Astrocyte of the hippocampus (primary cell): ENCODE measurements at regions not wholly inside any gene's neighbourhood (a gene's known extent, or its start where the extent isn't known, plus 50 kb on each side); places are given as distances from the start of the nearest gene placed in this dataset.
"Not testable (repeated sequence)": the region's sequence is repeated elsewhere in the genome, so short reads cannot be mapped to it uniquely, and the experiment has no call there.

Experiments used
- DNase-seq: peaks from one replicate; pipeline ENCODE4 v3.0.0; 2011; ENCODE audit warnings: low read depth, low spot score

DNA sequence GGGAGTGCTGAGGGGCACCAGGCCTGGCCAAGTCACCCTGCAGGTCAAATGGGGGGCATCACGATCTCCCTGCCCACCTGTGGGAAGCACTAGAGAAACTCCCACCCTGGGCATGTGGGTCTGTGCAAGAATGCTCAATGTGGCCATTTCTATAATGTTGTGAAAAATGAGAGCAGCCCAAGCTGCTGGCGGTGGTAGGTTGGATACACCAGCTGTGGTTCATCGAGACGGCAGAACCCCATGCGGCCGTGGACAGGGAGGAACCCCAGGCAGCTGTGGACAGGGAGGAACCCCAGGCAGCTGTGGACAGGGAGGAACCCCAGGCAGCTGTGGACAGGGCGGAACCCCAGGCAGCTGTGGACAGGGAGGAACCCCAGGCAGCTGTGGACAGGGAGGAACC, 129.1 kb downstream of the BRD1 start:
- DNase-seq, result not testable (repeated sequence)

DNA sequence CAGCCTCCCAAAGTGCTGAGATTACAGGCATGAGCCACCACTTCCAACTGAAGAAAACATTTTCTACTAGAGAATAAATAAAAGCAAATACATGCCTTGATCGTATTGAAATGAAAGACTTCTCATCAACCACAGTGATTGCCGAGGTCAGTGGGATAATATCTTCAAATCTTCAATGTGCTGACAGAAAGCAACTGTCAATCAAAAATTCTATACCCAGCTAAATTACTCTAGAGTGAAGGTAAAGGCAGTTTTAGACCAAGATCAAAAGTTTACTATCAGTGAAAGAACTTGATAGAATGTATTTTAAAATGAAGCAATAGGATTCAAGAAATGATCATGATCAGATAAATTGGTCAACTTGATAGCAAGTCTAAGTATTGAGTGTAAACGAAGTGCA, 130.6 kb downstream of the BRD1 start:
- no peak for DNase-seq

DNA sequence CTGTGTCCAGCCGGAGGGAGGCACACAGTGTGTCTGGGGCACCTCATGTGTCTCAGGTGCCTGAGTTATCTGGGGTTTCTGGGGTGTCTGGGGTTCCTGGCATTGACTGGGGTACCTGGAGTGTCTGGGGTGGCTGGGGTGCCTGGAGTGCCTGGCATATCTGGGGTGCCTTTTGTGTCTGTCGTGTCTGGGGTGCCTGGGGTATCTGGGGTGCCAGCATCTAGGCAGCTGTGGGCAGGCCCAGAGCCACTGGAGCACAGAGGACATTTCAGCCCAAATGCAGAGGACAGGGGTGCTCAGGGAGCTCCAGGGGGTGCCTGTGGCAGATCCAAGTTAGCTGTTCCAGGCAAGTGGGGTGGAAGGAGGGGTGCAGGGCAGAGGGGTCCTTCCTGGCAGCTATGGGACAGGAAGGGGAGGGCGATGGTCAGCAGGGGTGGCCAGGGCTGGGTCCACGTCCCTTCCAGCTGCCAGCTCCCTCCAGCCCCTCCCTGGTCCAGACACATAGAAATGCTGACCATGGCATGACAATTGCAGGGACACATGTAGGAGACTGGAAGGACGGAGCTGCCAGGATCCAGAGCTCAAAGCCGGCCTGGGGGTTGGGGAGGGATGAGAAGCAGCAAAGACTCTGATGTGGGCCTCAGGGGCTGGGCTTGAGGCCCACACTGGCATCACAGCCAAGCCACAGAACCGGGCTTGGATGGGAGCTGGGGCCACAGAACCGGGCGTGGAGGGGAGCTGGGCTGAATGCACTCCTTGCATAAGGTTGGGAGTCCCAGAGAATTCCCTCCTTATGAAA, 133.0 kb downstream of the BRD1 start:
- no peak for DNase-seq

DNA sequence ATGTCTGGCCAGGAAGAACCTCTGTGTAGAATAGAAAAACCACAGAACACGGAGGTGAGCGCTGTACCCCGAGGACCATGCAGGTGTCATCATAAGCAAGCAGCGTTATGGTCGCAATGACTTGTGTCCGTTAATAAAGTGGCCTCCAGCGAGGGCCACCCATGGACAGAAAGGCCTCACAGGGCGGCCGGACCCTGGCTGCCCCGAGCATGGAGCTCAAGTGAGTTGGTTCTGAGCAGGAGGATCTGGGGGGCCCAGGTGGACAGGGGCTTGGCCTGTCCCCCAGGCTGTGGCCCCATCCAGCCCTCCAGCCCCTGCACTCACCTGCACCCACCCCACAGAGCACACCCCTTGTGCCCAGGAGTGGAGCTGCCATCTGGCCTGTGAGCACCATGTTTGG, 133.8 kb downstream of the BRD1 start:
- DNase-seq, result no peak

DNA sequence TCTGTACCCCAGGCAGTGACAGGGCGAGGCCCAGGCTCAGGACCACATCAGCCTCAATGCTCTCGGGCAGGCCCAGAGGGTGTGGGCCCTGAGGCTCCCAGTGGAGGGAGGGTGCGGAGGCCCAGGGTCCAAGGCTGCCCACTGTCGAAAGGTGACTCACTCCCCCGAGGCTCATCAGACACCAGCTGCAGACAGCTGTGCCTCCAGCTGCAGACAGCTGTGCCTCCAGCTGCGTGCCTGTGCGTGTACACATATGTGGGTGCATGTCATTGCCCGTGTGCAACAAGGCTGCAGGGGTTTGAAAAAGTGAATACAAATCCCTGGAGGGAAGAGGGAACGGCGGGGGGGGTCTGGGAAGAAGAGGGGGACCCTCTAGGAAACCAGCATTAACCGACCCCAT, 134.3 kb downstream of the BRD1 start:
- DNase-seq, result no peak

GRCh38 chr22:49692499-49693225, 135.0 kb downstream of the BRD1 start:
- no peak for DNase-seq

DNA sequence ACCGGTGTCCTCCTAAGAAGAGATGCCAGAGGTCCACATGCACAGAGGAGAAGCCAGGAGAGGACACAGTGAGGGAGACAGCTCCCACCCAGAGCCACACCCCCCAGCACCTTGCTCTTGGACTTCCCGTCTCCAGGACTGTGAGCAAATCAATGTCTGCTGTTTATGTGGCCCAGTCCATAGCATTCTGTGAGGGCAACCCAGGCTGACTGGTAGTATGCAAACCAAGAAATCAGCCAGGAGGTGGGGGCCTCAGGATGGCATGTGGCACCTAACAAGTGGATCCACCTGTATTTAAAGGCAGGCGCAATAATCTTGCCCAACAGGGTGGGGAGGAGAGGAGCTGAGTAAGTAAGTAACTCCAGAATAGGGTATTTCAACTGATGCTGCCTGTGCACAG, 136.4 kb downstream of the BRD1 start:
- DNase-seq, result no peak

GRCh38 chr22:49690454-49690853, 137.2 kb downstream of the BRD1 start:
- DNase-seq, result no peak

GRCh38 chr22:49689858-49690257, 137.8 kb downstream of the BRD1 start:
- DNase-seq, result no peak

DNA sequence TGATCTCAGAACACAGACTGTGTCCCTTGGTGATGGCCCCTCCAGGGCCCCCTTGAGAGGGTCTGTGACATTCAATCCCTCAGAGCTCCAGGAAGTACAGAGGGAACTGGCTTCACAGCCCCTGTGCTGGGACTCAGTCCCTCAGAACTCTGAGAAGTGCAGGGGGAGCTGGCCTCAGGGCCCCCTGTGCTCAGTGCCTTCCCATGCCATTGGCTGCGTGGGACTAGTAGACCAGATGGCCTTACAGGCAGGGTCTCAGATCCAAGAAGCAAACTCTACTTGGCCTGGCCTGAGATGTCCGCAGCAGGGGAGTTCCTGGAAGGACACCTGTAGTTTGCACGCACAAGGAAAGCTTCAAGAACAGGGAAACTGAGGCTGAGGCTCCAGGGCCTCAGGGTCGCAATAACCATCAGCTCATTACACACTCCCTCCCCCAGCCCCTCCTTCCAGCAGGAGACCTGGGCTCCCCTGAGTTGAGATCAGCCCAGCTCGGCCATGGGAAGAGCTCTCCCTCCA, 138.4 kb downstream of the BRD1 start:
- no peak for DNase-seq

DNA sequence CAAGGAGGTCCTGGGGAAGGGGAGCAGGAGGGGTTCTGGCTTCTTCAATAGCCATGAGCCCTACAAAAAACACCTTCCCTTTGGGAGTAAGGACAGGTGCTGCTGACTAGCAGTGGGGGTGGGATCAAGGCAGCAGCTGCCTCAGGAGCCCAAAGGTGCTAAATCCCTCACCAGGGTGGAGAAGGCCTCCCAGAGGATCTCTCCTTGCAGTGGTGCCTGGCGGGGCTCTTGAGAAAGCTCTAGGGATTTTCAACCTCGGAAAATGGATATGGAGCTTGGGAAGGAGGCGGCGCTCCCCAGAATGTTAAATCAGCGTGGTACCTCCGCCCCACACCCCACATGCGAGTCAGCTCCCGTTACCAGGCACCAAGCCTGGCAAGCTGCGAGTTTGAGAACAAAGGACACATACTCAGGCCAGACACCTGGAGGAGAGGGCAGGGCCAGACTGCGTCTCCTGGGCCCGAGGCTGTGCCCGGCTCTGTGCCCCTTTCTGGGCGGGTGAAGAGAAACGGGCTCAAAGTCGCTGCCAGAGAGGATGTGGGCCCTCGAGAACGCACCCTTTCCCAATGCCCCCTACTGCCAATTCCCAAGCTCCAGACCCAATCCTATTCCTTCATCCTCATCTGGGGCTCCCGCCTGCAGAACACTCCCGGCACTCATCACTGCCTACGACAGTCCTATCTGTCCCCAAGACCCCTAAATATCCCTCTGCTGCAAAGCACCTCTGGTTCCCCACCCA, 139.0 kb downstream of the BRD1 start:
- DNase-seq, result no peak

DNA sequence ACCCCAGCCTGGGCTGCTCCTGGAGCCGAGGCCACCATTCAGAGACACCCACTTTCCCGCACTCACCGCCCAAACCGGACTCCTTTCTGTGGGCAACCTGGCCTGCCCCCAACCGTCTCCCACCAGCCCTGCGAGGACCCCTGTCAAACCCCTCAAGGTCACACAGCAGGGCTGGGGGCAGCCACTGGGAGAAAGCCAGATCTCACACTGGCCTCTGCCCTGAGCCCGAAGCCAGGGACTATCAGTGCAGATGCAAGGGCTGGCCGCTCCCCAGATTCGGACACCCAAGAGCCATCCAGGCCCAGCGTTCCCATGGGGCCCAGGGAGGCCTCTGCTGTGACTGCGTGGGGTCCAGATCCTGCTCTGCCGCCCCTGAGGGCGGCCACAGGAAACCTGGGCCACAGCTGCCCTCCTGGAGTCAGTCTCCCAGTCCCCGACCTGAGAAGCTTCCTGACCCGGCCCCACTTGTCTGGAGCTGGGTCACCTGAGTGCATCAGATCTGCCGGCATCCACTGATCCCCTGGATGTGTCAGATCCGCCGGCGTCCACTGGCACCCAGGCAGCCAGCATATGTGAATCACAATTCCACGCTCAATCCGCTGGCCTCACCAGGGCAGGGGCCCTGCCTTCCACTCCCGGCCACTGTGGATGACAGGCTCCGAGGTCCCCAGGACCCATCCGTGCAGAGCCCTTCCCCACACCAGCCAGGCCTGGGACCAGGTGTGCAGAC, 139.7 kb downstream of the BRD1 start:
- DNase-seq, result no peak

- no peak for DNase-seq
These were observed 140.3 kb downstream of the BRD1 start for GRCh38 chr22:49687333-49687732.

- no peak for DNase-seq
These were observed 141.0 kb downstream of the BRD1 start for GRCh38 chr22:49686495-49687219.

GRCh38 chr22:49685686-49686085, 142.0 kb downstream of the BRD1 start:
- no peak for DNase-seq

DNA sequence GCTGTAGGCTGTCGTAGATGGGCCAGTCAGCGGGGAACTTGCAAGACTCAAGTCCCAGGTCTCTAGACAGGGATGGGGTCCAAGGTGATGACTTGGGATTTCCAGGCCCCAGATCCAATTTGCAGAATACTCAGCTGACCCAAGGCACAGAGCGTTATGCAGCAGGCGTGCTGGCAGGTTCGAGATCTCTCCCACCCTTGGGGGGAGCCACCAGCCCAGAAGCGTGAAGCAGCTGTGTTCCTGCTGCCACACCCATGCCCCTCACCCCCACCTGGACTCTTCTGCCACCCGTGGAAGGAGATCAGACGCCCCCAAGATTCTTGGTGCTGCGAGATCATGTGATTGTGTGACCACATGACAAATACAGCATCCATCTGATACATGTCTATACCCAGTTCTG, 142.6 kb downstream of the BRD1 start:
- DNase-seq, result no peak

DNA sequence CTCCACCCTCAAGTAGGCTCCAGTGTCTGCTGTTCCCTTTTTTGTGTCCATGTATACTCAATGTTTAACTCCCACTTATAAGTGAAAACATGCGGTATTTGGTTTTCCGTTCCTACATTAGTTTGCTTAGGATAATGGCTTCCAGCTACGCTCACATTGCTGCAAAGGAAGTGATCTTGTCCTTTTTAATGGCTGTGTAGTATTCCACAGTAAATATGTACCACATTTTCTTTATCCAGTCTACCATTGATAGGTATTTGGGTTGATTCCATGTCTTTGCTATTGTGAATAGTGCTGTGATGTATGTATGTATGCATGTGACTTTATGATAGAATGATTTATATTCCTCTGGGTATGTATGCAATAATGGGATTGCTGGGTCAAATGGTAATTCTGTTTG, 144.6 kb downstream of the BRD1 start:
- DNase-seq, result no peak

DNA sequence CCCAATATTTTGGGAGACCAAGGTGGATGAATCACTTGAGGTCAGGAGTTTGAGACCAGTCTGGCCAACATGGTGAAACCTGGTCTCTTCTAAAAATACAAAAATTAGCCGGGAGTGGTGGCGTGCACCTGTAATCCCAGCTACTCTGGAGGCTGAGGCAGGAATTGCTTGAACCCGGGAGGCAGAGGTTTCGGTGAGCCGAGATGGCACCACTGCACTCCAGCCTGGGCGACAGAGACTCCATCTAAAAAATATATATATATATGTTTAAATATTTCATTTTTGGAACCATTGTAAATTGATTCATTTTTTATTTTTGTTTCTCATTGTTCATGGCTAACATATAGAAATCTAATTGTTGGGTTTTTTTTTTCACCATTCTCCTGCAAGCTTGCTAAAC, 146.9 kb downstream of the BRD1 start:
- not testable (repeated sequence) for DNase-seq

DNA sequence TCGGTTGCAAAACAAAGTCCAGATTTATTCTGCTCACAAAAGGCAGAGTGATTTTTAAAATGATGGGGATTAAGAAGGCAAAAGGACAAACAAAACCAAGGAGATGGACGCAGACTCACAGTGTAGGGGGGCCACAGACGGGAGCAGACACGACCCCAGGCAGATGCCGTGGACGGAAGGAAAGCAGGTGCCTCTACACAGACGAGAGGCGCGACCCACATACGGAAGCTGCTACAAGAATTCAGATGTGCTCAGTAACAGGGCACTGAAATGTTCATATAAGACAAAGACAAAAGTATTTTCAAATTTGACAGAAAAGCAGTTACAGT, 148.9 kb downstream of the BRD1 start:
- no peak for DNase-seq

DNA sequence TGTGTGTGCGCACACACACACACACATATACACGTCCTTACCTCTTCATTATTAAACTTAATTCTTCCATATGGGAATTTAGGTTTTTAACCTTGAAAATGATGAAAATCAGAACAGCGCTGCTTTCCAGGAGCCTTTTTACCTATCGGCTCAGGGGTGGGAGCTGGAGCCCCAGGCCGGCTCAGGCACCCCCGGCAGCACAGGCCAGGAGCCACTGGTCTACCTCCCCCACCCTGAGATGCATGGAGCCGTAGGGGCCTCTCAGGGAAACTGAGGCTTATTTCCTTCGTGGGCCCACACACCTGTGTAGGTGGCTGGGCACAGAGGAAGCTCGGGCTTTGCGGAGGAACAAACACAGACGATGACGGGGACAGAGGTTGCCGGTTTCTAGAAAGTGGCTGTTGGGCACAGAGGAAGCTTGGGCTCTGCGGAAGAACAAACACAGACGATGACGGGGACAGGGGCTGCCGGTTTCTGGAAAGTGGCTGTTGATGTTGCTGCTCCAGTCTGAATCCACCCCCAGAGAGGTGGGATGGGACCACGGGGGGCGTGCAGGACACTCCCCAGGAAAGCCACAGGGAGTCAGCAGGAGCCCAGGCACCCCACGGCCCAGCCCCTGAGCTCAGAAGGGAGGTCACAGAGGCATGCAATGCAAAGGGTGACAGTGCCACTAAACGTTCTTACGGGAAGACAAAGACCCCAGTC, 149.4 kb downstream of the BRD1 start:
- no peak for DNase-seq

DNA sequence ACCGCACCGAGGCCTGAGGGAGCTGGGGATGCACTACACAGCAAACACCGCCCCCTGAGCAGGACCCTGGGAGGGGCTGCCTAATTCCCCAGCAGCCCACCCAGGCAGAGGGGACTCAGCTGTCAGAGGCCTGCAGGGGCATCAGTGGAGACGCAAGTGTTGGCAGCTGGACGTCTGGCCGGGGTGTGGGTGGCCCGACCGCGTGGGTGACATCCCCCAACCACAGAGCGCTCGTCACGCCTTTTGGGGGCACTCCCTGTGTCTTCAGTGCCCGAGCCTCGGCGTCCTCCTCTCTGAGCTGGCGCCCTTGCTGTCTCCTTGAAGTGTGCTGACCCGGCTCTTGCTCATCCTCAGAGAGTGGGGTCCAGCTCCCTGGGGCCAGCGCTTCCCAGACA, 150.2 kb downstream of the BRD1 start:
- DNase-seq, result no peak
